GM23338 (cell line): ENCODE measurements at regions not wholly inside any gene's neighbourhood (a gene's known extent, or its start where the extent isn't known, plus 50 kb on each side); places are given as distances from the start of the nearest gene placed in this dataset.

Experiments used
- ATAC-seq: fragments of 200-7000 bp; cut with Tn5 transposase; 3 replicates; pipeline ENCODE4 v1.9.1; 2020
- DNase-seq: peaks from one replicate; pipeline ENCODE4 v3.0.0-alpha.2; 2015; ENCODE audit warnings: low spot score
- H2AFZ ChIP-seq: fragments of 200-600 bp; sonication (generic); 2 replicates; pipeline ENCODE4 v1.8.0; 2016; ENCODE audit warnings: antibody characterized with exemption, mild to moderate bottlenecking, moderate library complexity
- H3F3A ChIP-seq: fragments of 200-600 bp; sonication (generic); replicated peaks from 2 replicates; pipeline ENCODE4 v1.8.0; 2017; ENCODE audit warnings: antibody characterized with exemption, mixed run types, low read depth
- H3K27ac ChIP-seq: fragments of 200-600 bp; sonication (generic); 2 replicates; pipeline ENCODE4 v1.6.1; 2016; ENCODE audit warnings: low read depth
- H3K27me3 ChIP-seq: fragments of 200-600 bp; sonication (generic); 2 replicates; pipeline ENCODE4 v1.8.0; 2016; ENCODE audit warnings: mild to moderate bottlenecking, mixed run types, moderate library complexity; ENCODE audit not compliant: insufficient read depth
- H3K36me3 ChIP-seq: fragments of 200-600 bp; sonication (generic); 2 replicates; pipeline ENCODE4 v1.8.0; 2016; ENCODE audit warnings: mild to moderate bottlenecking; ENCODE audit not compliant: insufficient read depth
- H3K4me1 ChIP-seq: fragments of 200-600 bp; sonication (generic); 2 replicates; pipeline ENCODE4 v1.8.0; 2016; ENCODE audit warnings: mild to moderate bottlenecking, moderate library complexity; ENCODE audit not compliant: insufficient read depth
- H3K4me2 ChIP-seq: fragments of 200-600 bp; sonication (generic); 2 replicates; pipeline ENCODE4 v1.7.1; 2017; ENCODE audit warnings: mixed run types
- H3K4me3 ChIP-seq: fragments of 200-600 bp; sonication (generic); 2 replicates; pipeline ENCODE4 v1.6.1; 2016; ENCODE audit warnings: mixed run types
- H3K79me2 ChIP-seq: fragments of 200-600 bp; sonication (generic); replicated peaks from 2 replicates; pipeline ENCODE4 v1.8.0; 2017; ENCODE audit warnings: mild to moderate bottlenecking; ENCODE audit not compliant: insufficient read depth
- H3K9me2 ChIP-seq: fragments of 200-600 bp; sonication (generic); 2 replicates; pipeline ENCODE4 v1.8.0; 2017; ENCODE audit not compliant: insufficient read depth
- H4K20me1 ChIP-seq: fragments of 200-600 bp; sonication (generic); replicated peaks from 2 replicates; pipeline ENCODE4 v1.8.0; 2017; ENCODE audit warnings: mild to moderate bottlenecking; ENCODE audit not compliant: insufficient read depth
- H3K27ac Mint-ChIP-seq: 2 replicates; pipeline ENCODE4 v1.8.0; 2020; ENCODE audit warnings: inconsistent platforms, mild to moderate bottlenecking, moderate library complexity, mixed read lengths
- H3K27me3 Mint-ChIP-seq: 3 replicates; pipeline ENCODE4 v1.8.0; 2022; ENCODE audit warnings: low read depth, mild to moderate bottlenecking, moderate library complexity, mixed read lengths, inconsistent platforms; ENCODE audit not compliant: insufficient read depth, poor library complexity
- H3K36me3 Mint-ChIP-seq: 3 replicates; pipeline ENCODE4 v1.8.0; 2021; ENCODE audit warnings: low read depth, mild to moderate bottlenecking, inconsistent platforms, moderate library complexity, mixed read lengths
- H3K4me1 Mint-ChIP-seq: 3 replicates; pipeline ENCODE4 v1.8.0; 2020; ENCODE audit warnings: mild to moderate bottlenecking, inconsistent platforms, mixed read lengths
- H3K4me3 Mint-ChIP-seq: 3 replicates; pipeline ENCODE4 v1.8.0; 2021; ENCODE audit warnings: moderate library complexity, mild to moderate bottlenecking, inconsistent platforms, mixed read lengths
- H3K9me3 Mint-ChIP-seq: 3 replicates; pipeline ENCODE4 v1.8.0; 2020; ENCODE audit warnings: moderate library complexity, mild to moderate bottlenecking, inconsistent platforms, mixed read lengths
- JUNB ChIP-seq: IDR thresholded peaks from one replicate; pipeline ENCODE4 v1.6.1; 2016; ENCODE audit warnings: antibody characterized with exemption; ENCODE audit not compliant: unreplicated experiment
- NANOG ChIP-seq: IDR thresholded peaks from 2 replicates; pipeline ENCODE4 v1.6.1; 2016; ENCODE audit warnings: antibody characterized with exemption, borderline replicate concordance
- POLR2AphosphoS5 ChIP-seq: IDR thresholded peaks from 2 replicates; pipeline ENCODE4 v1.6.1; 2016; ENCODE audit warnings: antibody characterized with exemption, low read depth
- REST ChIP-seq: IDR thresholded peaks from one replicate; pipeline ENCODE4 v1.6.1; 2018; ENCODE audit warnings: antibody characterized with exemption; ENCODE audit not compliant: unreplicated experiment
- ZNF114 ChIP-seq: fragments of 250-450 bp; sonication (Bioruptor Pico); IDR thresholded peaks from 2 replicates; pipeline ENCODE4 v1.5.0; 2020; ENCODE audit warnings: mild to moderate bottlenecking, moderate library complexity
- TF ChIP-seq, protein P1 (sequence below), 2 experiments: fragments of 200-600 bp in 1 of 2; sonication (generic) in 1 of 2; conservative IDR thresholded peaks; 2 replicates each; pipeline versions ENCODE4 v1.5.1 to v1.6.1; 2016 to 2017; ENCODE audit warnings: antibody characterized with exemption in 2 of 2, low read depth in 2 of 2, mild to moderate bottlenecking in 2 of 2, moderate library complexity in 1 of 2
- TF ChIP-seq, protein P2 (sequence below): IDR thresholded peaks from 2 replicates; pipeline ENCODE4 v1.6.1; 2016; ENCODE audit warnings: antibody characterized with exemption

DNA sequence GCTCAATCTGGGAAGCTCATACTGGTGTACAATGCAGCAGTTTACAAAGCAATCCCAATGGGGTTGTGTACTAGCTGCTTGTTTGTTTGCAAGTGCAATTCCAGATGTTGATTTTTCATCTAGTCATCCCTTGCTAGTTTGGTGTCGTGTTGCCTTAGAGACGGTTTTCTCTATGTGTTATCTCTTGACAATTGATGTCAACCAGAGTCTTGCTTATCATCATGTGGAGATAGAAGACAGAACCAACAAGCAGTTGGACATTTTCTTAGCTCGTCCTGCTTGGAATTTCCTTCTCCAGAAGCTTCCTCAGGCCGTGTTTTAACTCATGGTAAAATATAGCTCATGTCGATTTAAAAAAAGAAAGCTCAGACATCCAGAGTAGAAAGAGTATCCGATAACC, 262.0 kb upstream of the KCNH8 start (continued):
- TF ChIP-seq, protein P1, sequence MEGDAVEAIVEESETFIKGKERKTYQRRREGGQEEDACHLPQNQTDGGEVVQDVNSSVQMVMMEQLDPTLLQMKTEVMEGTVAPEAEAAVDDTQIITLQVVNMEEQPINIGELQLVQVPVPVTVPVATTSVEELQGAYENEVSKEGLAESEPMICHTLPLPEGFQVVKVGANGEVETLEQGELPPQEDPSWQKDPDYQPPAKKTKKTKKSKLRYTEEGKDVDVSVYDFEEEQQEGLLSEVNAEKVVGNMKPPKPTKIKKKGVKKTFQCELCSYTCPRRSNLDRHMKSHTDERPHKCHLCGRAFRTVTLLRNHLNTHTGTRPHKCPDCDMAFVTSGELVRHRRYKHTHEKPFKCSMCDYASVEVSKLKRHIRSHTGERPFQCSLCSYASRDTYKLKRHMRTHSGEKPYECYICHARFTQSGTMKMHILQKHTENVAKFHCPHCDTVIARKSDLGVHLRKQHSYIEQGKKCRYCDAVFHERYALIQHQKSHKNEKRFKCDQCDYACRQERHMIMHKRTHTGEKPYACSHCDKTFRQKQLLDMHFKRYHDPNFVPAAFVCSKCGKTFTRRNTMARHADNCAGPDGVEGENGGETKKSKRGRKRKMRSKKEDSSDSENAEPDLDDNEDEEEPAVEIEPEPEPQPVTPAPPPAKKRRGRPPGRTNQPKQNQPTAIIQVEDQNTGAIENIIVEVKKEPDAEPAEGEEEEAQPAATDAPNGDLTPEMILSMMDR (conservative IDR thresholded peaks at IDR 0.05; ENCODE audit: low read depth in 2 of 2): no peak
- TF ChIP-seq, protein P2, sequence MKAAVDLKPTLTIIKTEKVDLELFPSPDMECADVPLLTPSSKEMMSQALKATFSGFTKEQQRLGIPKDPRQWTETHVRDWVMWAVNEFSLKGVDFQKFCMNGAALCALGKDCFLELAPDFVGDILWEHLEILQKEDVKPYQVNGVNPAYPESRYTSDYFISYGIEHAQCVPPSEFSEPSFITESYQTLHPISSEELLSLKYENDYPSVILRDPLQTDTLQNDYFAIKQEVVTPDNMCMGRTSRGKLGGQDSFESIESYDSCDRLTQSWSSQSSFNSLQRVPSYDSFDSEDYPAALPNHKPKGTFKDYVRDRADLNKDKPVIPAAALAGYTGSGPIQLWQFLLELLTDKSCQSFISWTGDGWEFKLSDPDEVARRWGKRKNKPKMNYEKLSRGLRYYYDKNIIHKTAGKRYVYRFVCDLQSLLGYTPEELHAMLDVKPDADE: no peak

- H2AFZ ChIP-seq: no peak overlapping the region
- Mint-ChIP-seq H3K9me3 (no peaks in the 10 kb centered on the region), H3K27ac (no peak overlapping the region), H3K4me1 (no peaks in the 10 kb centered on the region), H3K27me3 (no peaks in the 10 kb centered on the region), H3K4me3 (no peak overlapping the region), H3K36me3 (no peaks in the 10 kb centered on the region)
- H3K27me3 ChIP-seq: no peaks in the 10 kb centered on the region
- no peaks in the 10 kb centered on the region for H3K4me1 ChIP-seq
- DNase-seq: no peak
- H3K4me2 ChIP-seq: no peak overlapping the region
- H3K79me2 ChIP-seq: no peaks in the 10 kb centered on the region
- no peak for ATAC-seq
- no peaks in the 10 kb centered on the region for H3K36me3 ChIP-seq
- H3K9me2 ChIP-seq: peaks cover 10% of the 10 kb centered on the region; the same call in 1 of the 2 replicates
- no peaks in the 10 kb centered on the region for H3F3A ChIP-seq
- H4K20me1 ChIP-seq: no peaks in the 10 kb centered on the region
- H3K27ac ChIP-seq: no peak overlapping the region
- no peak overlapping the region for H3K4me3 ChIP-seq
- TF ChIP-seq, protein P2: no peak
- TF ChIP-seq ZNF114 (CRISPR knock-in tag): no peak
- TF ChIP-seq POLR2AphosphoS5: no peak
- TF ChIP-seq, protein P1 (conservative IDR thresholded peaks at IDR 0.05; ENCODE audit: low read depth in 2 of 2): no peak
- TF ChIP-seq NANOG: no peak
- no peak for TF ChIP-seq JUNB
- no peak for TF ChIP-seq REST
Observed at GRCh38 chr3:18885612-18886011, 262.7 kb upstream of the KCNH8 start.
